ENCODE measurements at regions not wholly inside any gene's neighbourhood (a gene's known extent, or its start where the extent isn't known, plus 50 kb on each side); places are given as distances from the start of the nearest gene placed in this dataset.

GRCh38 chr3:80676261-80676660 lies 908.5 kb upstream of the ROBO1 start:
- TF ChIP-seq CTCF (IDR thresholded peaks at IDR 0.05; ENCODE audit: low read depth, low read length, missing input control) (no peak), EGR1 (IDR thresholded peaks at IDR 0.05; ENCODE audit: low read depth in 2 of 2) (no peak), HNF4A (conservative IDR thresholded peaks at IDR 0.05) (no peak), FOXA1 (IDR thresholded peaks at IDR 0.05) (no peak), REST (IDR thresholded peaks at IDR 0.05) (no peak), ATF3 (IDR thresholded peaks at IDR 0.05) (no peak), JUND (IDR thresholded peaks at IDR 0.05) (no peak), YY1 (IDR thresholded peaks at IDR 0.05) (no peak), ZBTB33 (IDR thresholded peaks at IDR 0.05) (no peak)
